GM12891 (cell line): ENCODE measurements at regions not wholly inside any gene's neighbourhood (a gene's known extent, or its start where the extent isn't known, plus 50 kb on each side); places are given as distances from the start of the nearest gene placed in this dataset.

Experiments
- PAX5 ChIP-seq: IDR thresholded peaks from 2 replicates; pipeline ENCODE4 v1.6.1; 2011; ENCODE audit warnings: low read length, moderate library complexity, mild to moderate bottlenecking; ENCODE audit not compliant: insufficient read depth, severe bottlenecking
- POLR2A ChIP-seq: IDR thresholded peaks from 2 replicates; pipeline ENCODE4 v1.6.1; 2011; ENCODE audit warnings: low read depth, low read length, control low read depth
- POLR2AphosphoS5 ChIP-seq: IDR thresholded peaks from 2 replicates; pipeline ENCODE4 v1.6.1; 2011; ENCODE audit warnings: low read depth, low read length, control low read depth
- POU2F2 ChIP-seq: IDR thresholded peaks from 2 replicates; pipeline ENCODE4 v1.6.1; 2011; ENCODE audit warnings: low read depth, mild to moderate bottlenecking, control low read depth, low read length, moderate library complexity
- SPI1 ChIP-seq: IDR thresholded peaks from 2 replicates; pipeline ENCODE4 v1.6.1; 2011; ENCODE audit warnings: low read depth, low read length, control low read depth
- TAF1 ChIP-seq: IDR thresholded peaks from 2 replicates; pipeline ENCODE4 v1.6.1; 2011; ENCODE audit warnings: low read depth, low read length, control low read depth

DNA sequence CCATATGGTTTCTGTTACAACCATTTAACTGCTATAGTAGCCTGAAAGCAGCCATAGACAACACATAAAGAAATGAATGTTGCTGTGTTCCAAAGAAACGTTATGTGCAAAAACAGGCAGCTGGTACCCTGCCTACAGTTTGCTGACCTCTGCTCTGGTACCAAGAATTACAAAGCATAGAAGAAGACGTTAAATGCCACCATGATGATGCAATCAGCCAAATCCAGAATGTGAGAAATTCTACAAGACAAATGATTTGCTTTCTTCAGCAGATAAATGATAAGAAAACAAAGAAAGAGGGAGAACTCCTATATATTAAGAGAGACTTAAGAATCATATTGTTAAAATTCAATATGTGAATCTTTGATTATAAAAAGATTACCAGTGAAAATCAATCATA lies 97.8 kb upstream of the PDE4B start:
- TF ChIP-seq POLR2AphosphoS5 (no peak), POLR2A (no peak), TAF1 (no peak), SPI1 (no peak), PAX5 (no peak), POU2F2 (no peak)
